GM06990 (cell line): ENCODE measurements at regions not wholly inside any gene's neighbourhood (a gene's known extent, or its start where the extent isn't known, plus 50 kb on each side); places are given as distances from the start of the nearest gene placed in this dataset.

Experiments
- DNase-seq: peaks from one replicate; pipeline ENCODE4 v3.0.0-alpha.2; 2011; ENCODE audit not compliant: insufficient read length; ENCODE audit errors: extremely low read depth
- H3K27me3 ChIP-seq: replicated peaks from 2 replicates; pipeline ENCODE4 v1.6.0; 2011; ENCODE audit warnings: low read length; ENCODE audit not compliant: control insufficient read depth, insufficient read depth
- H3K36me3 ChIP-seq: 2 replicates; pipeline ENCODE4 v1.5.1; 2011; ENCODE audit warnings: low read length; ENCODE audit not compliant: control insufficient read depth, insufficient read depth
- H3K4me3 ChIP-seq: replicated peaks from 2 replicates; pipeline ENCODE4 v1.5.1; 2011; ENCODE audit warnings: low read depth, mild to moderate bottlenecking, control low read depth, low read length
- CTCF ChIP-seq: IDR thresholded peaks from 2 replicates; pipeline ENCODE4 v1.5.1; 2011; ENCODE audit warnings: low read length, control low read depth, mild to moderate bottlenecking, inconsistent platforms; ENCODE audit not compliant: insufficient read depth, poor library complexity, severe bottlenecking

DNA sequence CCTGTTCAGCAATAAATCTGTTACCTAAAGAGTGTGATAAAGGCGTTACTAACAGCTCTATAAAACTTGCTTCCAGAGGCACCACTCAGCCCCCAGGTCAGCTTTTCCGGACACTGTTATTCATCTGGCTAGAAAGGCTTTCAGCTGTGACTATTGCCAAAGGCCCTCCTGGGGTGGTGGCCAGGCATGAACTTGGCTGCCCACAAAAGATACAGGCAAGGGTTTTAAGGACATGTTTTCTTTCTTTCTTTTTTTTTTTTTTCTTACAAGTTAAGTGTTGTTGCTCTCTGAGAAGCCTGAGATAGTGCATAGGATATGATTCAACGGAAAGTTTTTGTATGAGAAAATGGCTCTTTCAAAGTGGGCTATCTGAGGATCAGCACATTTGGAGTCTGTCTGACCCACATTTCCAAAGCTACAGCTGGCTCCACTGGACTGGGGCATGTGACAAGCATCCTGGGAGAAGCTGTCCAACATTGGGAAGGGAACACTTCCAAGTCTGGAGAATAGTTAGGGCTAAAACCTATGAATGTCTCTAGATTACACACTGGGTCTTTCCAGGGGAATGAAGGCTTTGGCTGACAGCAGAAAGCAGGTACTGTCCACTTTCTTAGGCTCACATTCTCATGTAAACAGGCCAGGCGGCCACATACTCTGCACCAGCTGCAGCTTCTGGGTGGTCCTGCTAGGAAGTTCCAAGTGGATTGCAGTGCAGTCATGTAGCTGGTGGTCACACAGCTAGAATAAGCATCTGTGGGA is 639.7 kb downstream of the LMO4 start:
- no peak for TF ChIP-seq CTCF
- H3K36me3 ChIP-seq: no peaks in the 10 kb centered on the region
- H3K4me3 ChIP-seq: no peak overlapping the region
- DNase-seq: no peak
- H3K27me3 ChIP-seq: peaks cover 1% of the 10 kb centered on the region; the same call in 1 of the 2 replicates

DNA sequence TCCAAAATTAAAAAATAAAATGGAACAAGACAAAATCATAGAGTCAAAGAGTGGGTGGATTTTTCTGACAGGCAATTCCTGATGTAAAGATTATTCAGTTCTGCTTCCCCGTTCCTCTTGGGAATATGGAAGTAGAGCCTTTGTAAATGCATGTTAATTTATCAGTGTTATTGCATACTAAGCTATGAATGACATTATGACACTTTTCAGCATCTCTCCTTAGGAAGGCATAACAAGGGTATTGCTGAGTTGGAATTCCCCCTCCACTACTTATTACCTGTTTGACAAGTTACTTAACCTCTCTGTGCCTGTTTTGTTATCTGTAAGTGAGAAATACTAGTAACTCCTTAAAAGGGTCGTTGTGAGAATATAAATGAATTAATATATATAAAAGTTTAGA is 640.4 kb downstream of the LMO4 start:
- TF ChIP-seq CTCF: no peak
- peaks cover 1% of the 10 kb centered on the region; the same call in 1 of the 2 replicates for H3K27me3 ChIP-seq
- DNase-seq: no peak
- no peak overlapping the region for H3K4me3 ChIP-seq
- no peaks in the 10 kb centered on the region for H3K36me3 ChIP-seq

DNA sequence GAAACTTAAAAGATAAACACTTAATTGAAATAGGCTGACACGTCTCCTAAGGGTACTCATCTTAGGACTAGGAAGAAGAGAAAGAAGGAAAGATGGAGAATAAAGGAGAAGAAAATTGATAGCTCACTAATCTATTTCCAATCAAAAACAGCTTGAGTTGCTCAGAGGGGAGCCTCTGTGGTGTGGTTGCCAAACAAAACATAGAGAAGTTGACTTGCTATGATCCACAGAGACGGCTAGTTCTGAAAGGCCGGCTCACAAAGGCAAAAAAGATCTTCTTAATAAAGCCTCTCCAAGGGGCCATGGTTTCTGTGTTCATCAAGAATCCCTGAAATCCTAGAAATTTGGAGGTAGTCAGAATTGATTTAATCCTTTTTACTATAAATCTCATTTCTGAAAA is 644.1 kb downstream of the LMO4 start:
- Histone ChIP-seq H3K36me3 (no peaks in the 10 kb centered on the region), H3K27me3 (no peaks in the 10 kb centered on the region), H3K4me3 (no peak overlapping the region)
- TF ChIP-seq CTCF: no peak
- no peak for DNase-seq

DNA sequence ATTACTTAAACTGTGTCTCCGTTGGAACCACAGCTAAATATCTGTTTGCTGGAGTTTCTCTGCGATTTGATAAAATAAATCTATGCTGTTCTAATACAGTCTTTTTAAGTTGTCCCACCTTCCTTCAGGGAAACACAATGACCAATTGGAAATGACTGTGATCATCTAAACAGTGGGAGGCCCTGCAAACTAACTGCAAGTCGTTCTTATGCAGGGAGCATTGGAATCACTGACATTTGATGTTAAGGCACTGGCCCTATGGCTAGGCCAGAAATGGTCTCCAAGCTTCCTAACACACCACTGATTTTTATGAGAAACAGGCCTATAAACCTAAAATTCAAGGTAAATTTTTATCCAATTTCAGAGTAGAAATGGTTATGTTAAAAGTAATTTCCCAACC is 645.2 kb downstream of the LMO4 start:
- no peak for DNase-seq
- no peaks in the 10 kb centered on the region for H3K36me3 ChIP-seq
- TF ChIP-seq CTCF: no peak

GRCh38 chr1:87976316-87976715 is 647.6 kb downstream of the LMO4 start:
- H3K36me3 ChIP-seq: no peaks in the 10 kb centered on the region
- H3K4me3 ChIP-seq: no peak overlapping the region

More for the DNA sequence above, 645.2 kb downstream of the LMO4 start:
- Histone ChIP-seq H3K27me3 (no peaks in the 10 kb centered on the region), H3K4me3 (no peak overlapping the region)

More at GRCh38 chr1:87976316-87976715, 647.6 kb downstream of the LMO4 start:
- DNase-seq: no peak
- no peak for TF ChIP-seq CTCF
- no peaks in the 10 kb centered on the region for H3K27me3 ChIP-seq
